Fibroblast of villous mesenchyme (primary cell): ENCODE measurements at regions not wholly inside any gene's neighbourhood (a gene's known extent, or its start where the extent isn't known, plus 50 kb on each side); places are given as distances from the start of the nearest gene placed in this dataset.

Source experiments
- DNase-seq: peaks from one replicate; pipeline ENCODE4 v3.0.0-alpha.2; 2010; ENCODE audit warnings: low read depth
- H3K4me3 ChIP-seq: 2 replicates; pipeline ENCODE4 v1.5.1; 2011; ENCODE audit warnings: low read depth, mild to moderate bottlenecking, low read length
- CTCF ChIP-seq: IDR thresholded peaks from 2 replicates; pipeline ENCODE4 v1.5.1; 2012; ENCODE audit warnings: low read depth, mild to moderate bottlenecking, low read length; ENCODE audit not compliant: insufficient read depth

GRCh38 chr13:99693351-99693750, 192.1 kb downstream of the TM9SF2 start:
- no peak for DNase-seq
- TF ChIP-seq CTCF, result no peak
- no peak overlapping the region for H3K4me3 ChIP-seq

- no peak for TF ChIP-seq CTCF
- no peak for DNase-seq
- no peak overlapping the region for H3K4me3 ChIP-seq
Measured at GRCh38 chr13:99692854-99693253, 191.6 kb downstream of the TM9SF2 start.

GRCh38 chr13:99691552-99691951, 190.3 kb downstream of the TM9SF2 start:
- no peak overlapping the region for H3K4me3 ChIP-seq
- DNase-seq, result no peak

GRCh38 chr13:99690426-99691174, 189.3 kb downstream of the TM9SF2 start:
- no peak for DNase-seq
- no peak for TF ChIP-seq CTCF
- H3K4me3 ChIP-seq, result no peak overlapping the region

More at GRCh38 chr13:99691552-99691951, 190.3 kb downstream of the TM9SF2 start:
- no peak for TF ChIP-seq CTCF

GRCh38 chr13:99689955-99690354, 188.7 kb downstream of the TM9SF2 start:
- no peak for DNase-seq
- no peak overlapping the region for H3K4me3 ChIP-seq
- no peak for TF ChIP-seq CTCF

- H3K4me3 ChIP-seq, result no peak overlapping the region
- no peak for TF ChIP-seq CTCF
- no peak for DNase-seq
Measured at GRCh38 chr13:99688776-99689175, 187.5 kb downstream of the TM9SF2 start.
